ENCODE measurements at regions not wholly inside any gene's neighbourhood (a gene's known extent, or its start where the extent isn't known, plus 50 kb on each side); places are given as distances from the start of the nearest gene placed in this dataset.
"Not testable (repeated sequence)": the region's sequence is repeated elsewhere in the genome, so short reads cannot be mapped to it uniquely, and the experiment has no call there.

- no peak for DNase-seq
These were observed 798.4 kb upstream of the GRM7 start for GRCh38 chr3:6062261-6063187.

GRCh38 chr3:6066397-6066796, 794.5 kb upstream of the GRM7 start:
- no peak for DNase-seq

DNA sequence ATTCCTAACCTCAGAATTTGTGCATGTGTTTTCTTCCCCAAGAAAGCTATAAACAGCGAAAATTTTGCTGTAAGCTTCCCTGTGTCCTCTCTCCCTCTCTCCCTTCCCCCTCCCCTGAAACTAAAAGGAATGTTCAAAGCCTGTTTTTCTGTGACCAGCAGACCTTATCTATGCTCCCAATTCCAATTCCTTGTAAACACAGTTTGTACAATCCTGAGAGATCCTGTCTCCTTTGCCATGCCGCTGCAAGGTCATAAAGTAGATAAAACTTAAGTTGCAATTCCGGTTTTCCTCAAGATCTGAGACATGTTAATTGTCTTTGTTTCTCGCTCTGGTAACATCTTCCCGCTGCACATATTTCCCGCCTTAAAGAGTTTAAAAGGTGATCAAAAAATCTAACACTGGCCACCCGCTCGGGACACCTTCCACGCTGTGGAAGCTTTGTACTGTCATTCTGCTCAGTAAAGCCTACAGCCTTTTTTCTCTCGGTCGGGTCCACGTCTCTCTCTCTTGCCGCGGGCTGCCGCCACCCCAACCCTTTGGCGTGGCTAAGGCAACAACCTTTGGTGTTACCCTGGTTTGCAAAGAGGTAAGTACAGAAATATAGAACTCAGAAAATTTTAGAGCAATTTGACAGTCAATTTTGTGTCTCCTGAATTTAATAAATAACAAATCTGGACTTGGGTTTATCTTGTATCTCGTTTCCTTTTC, 793.9 kb upstream of the GRM7 start:
- not testable (repeated sequence) for DNase-seq

GRCh38 chr3:6074952-6075351, 786.0 kb upstream of the GRM7 start:
- DNase-seq: no peak

- no peak for DNase-seq
These were observed 782.5 kb upstream of the GRM7 start for GRCh38 chr3:6078436-6078835.

DNA sequence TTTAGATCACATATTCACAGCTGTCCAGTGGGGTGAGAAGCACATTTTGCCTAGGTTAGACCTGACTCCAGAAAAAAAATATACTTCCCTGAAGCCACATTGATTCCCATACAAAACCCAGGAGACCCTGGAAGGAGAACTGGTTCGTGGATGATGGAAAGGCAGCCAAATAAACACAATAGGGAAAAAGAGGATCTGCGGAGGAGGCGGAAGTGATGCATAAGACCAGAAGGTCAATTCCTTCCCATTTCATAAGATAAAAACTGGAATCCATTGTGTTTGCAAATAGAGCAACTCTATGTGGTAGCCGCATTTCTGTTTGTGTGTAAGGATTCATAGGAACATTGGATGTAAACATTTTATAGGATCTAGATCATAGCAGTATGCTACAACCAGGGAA, 781.9 kb upstream of the GRM7 start:
- no peak for DNase-seq

- DNase-seq: no peak
These were observed 781.2 kb upstream of the GRM7 start for GRCh38 chr3:6079561-6080179.

GRCh38 chr3:6088433-6088832, 772.5 kb upstream of the GRM7 start:
- no peak for DNase-seq

DNA sequence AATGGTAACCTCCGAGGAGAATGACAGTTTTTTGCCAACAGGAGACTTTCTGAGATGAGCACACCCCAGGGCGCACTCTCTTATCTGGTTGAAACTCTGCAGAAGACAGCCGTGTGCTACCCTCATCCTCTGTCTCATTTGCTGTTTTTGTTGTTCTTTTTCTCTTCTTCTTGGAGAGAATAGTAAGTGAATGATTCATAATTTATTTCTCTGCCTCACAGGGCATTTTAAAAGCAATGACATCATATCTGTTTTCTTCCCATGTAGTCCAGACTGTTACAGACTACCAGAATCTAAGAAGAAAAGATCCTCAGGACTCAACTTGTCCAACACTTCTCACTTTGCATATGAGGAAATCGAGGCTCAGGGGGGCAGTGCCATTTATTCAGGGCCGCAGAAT, 771.1 kb upstream of the GRM7 start:
- no peak for DNase-seq

DNA sequence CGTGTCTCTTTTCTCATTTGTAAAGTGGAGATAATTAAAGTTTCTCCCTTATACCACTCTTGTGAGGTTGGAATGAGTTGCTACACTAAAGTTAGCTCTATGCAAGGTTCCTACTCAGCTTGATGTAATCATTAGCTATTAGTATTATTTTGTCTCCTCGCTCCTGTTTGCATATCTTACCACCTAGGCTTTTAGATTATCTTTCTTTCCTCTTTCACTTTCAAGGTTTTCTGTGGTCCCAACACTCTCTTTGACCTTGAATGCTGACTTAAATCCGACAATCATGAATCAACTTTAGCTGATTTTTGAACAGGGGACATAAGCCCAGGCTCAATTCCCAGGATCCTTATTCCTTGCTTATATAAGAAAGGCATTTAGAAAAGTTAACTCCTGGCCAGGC, 769.7 kb upstream of the GRM7 start:
- no peak for DNase-seq

DNA sequence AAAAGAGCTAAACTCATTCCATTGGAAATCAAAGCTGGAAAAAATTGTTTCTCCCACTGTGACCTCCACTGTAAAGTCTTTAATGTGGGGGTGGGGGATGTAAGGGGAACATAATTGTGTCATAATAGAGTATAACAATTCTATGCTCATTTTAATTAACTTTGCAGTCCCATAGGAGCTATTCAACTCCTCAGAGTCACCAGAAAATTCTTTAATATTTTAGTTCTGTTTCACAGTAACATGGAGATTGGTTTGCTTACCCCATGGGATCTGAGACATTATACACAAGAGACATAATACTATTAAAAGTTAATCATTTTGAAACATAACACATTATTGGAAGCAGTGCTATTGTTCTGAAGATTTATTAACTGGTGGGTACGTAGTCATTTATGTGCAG, 765.9 kb upstream of the GRM7 start:
- DNase-seq: no peak

DNA sequence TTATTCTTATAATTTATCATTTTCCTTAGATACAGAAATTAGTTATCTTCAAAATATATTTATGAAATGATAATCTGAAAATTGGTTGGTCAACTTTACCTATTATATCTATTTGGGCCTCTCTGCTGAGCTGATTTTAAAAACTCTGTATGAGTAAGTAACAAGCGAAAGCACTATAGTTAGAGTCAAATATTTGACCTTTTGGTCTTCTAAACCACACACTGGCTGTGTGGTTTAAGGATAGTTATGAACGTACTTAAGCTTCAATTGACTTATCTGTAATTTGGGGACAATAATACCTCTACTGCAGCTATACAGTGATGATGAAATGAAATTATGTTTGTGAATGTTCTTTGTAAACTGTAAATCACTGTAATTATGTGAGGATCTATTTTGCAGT, 763.9 kb upstream of the GRM7 start:
- DNase-seq: no peak

DNA sequence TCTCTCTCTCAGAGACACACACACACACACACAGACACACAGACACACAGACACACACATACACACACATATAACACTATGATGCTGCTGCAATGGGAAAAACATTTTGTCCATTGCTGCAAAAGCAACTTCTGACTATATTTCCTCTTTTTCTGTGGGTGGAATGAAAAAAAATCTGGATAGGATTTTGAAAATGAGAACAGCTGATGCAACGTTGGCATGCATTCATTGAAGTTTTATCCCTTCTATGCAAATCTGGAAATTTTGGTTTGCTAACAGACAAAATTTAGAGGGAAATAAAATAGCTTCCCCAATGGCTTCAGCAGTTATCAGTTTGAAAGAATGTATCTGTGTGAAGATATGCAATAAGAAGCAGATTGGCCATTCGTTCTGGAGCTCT, 763.4 kb upstream of the GRM7 start:
- no peak for DNase-seq

GRCh38 chr3:6098516-6099157, 762.3 kb upstream of the GRM7 start:
- no peak for DNase-seq

DNA sequence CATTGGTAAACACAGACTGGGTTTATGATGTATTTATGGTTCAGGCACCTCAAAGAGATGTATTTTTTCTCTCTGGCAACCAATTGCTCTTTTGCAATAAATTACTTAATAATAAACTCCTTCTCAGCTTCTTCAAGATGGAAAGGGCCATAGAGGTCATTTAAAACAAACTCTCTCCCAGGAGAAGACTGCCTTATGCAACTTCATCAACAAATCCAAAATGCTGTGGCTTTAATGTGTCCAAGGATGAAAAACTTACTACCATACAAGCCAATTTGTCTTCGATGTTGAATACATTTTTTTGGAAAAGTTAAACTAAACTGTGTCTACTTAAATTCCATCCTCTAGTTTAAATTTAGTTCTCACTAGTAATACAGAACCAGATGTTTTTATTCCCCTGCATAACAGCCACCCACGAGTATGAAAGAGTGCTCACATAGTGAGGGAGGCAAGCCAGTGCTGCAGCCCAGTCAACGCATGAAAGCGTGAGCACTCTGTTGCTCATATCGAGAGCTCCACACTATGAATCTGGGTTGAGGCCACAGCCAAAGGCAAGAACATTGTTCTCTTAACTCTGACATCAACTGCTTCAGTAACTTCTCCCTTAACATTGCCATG, 761.3 kb upstream of the GRM7 start:
- DNase-seq: no peak

GRCh38 chr3:6105187-6105586, 755.7 kb upstream of the GRM7 start:
- DNase-seq: no peak

- no peak for DNase-seq
These were observed 752.0 kb upstream of the GRM7 start for GRCh38 chr3:6108957-6109356.

GRCh38 chr3:6110451-6110850, 750.5 kb upstream of the GRM7 start:
- DNase-seq: no peak

DNA sequence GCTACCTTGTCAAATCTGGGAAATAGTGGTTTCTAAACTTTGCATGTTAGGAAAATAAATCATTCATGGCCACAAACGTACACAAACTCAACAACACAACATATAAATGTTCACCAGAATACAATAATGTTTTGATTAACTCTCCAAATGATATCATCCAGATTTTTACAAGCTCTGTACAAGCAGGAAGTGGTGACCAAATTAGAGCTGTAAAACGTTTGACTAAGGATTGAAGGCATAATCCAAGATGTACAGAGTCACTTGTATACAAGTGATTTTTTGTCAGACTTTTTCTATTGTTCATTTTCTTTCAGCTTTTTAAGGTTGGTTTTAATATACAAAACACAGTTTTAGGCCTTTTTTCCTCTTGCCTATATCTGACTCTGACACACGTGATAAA, 748.4 kb upstream of the GRM7 start:
- no peak for DNase-seq

- DNase-seq: no peak
These were observed 747.6 kb upstream of the GRM7 start for GRCh38 chr3:6113338-6113737.

GRCh38 chr3:6119367-6119766, 741.5 kb upstream of the GRM7 start:
- DNase-seq: no peak

DNA sequence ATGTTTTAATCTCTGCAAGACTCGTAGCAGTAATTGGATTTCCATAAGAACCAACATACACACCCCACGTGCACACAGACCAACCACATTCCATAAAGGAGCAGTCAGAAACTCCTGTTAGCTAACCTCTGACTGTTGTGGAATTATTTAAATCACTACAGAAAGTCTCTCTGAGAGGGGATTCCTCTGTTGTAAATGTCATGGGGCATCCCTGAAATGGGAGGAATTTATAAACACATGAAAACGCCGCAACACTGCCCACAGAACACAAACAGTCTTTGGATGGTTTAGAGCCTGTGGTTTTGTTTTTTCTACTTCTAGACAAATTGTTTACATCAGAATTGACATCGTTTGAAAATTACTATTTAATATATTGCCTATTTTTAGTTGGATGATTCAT, 740.1 kb upstream of the GRM7 start:
- no peak for DNase-seq

DNA sequence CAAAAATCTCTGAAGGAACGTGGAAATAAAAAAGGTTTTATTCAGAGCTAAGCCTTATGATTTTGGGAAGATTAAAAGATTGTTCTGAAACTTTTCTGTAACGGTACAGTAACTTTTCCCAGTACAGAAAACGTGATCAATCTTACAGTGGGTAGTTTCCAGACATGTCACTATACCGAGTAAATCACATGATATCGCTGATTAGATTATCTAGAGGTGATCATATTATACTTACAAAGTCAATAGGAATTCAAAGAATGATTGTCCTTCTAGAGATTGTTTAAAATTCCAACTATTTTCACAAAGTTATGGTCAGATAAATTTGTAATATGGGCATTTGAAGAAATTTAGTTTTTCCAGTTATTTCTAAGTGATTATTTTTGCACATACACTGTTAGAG, 736.0 kb upstream of the GRM7 start:
- no peak for DNase-seq

Data from midbrain (tissue), 1 donor.